A549 (cell line): ENCODE measurements at regions not wholly inside any gene's neighbourhood (a gene's known extent, or its start where the extent isn't known, plus 50 kb on each side); places are given as distances from the start of the nearest gene placed in this dataset.

Experiments
- BCL3 ChIP-seq: fragments of >200 bp; sonication (Bioruptor Twin); formaldehyde crosslinking; IDR thresholded peaks from 3 replicates; pipeline ENCODE4 v1.6.1; 2016
- EP300 ChIP-seq, 2 experiments: fragments of >200 bp; sonication (Bioruptor Twin); formaldehyde crosslinking; IDR thresholded peaks; 2 replicates in 1 of 2; 3 replicates in 1 of 2; pipeline ENCODE4 v1.6.1; 2016 to 2017
- ESRRA ChIP-seq: fragments of 150-350 bp; IDR thresholded peaks from 2 replicates; pipeline ENCODE4 v1.6.1; 2014; ENCODE audit warnings: mild to moderate bottlenecking, low read length, borderline replicate concordance
- HES2 ChIP-seq: fragments of >200 bp; sonication (Bioruptor Twin); formaldehyde crosslinking; IDR thresholded peaks from 2 replicates; pipeline ENCODE4 v1.6.1; 2016
- HOXB13 ChIP-seq: fragments of 250-450 bp; sonication (Bioruptor Pico); IDR thresholded peaks from 2 replicates; pipeline ENCODE4 v1.5.0; 2020; ENCODE audit warnings: low read depth, mild to moderate bottlenecking, moderate library complexity
- KDM5A ChIP-seq: fragments of 200-600 bp; sonication (generic); IDR thresholded peaks from 2 replicates; pipeline ENCODE4 v1.6.1; 2016; ENCODE audit warnings: antibody characterized with exemption, mild to moderate bottlenecking
- MAFK ChIP-seq: fragments of 450-650 bp; IDR thresholded peaks from 2 replicates; pipeline ENCODE4 v1.6.1; 2014; ENCODE audit not compliant: partially characterized antibody
- MAZ ChIP-seq: fragments of 150-350 bp; IDR thresholded peaks from 2 replicates; pipeline ENCODE4 v1.6.1; 2014; ENCODE audit warnings: antibody characterized with exemption, low read depth, low read length, borderline replicate concordance
- PBX3 ChIP-seq: IDR thresholded peaks from 2 replicates; pipeline ENCODE4 v1.6.1; 2012
- POLR2A ChIP-seq: IDR thresholded peaks from 2 replicates; pipeline ENCODE4 v1.6.1; 2012; ENCODE audit warnings: mild to moderate bottlenecking, low read length
- RNF2 ChIP-seq: fragments of 200-600 bp; sonication (generic); IDR thresholded peaks from 2 replicates; pipeline ENCODE4 v1.6.1; 2016; ENCODE audit warnings: low read depth, mild to moderate bottlenecking, antibody characterized with exemption, moderate library complexity, borderline replicate concordance
- ZSCAN20 ChIP-seq: fragments of 250-450 bp; sonication (Bioruptor Pico); IDR thresholded peaks from 2 replicates; pipeline ENCODE4 v1.8.0; 2022; ENCODE audit warnings: mild to moderate bottlenecking, moderate library complexity
- TF ChIP-seq, protein P1 (sequence below): fragments of >200 bp; sonication (Bioruptor Twin); formaldehyde crosslinking; IDR thresholded peaks from 3 replicates; pipeline ENCODE4 v1.5.1; 2016
- TF ChIP-seq, protein P2 (sequence below): fragments of 200-600 bp; sonication (generic); IDR thresholded peaks from 2 replicates; pipeline ENCODE4 v1.6.1; 2016; ENCODE audit warnings: antibody characterized with exemption, mild to moderate bottlenecking, moderate library complexity

GRCh38 chr6:132153221-132153898 lies 202.2 kb upstream of the CCN2 start:
- TF ChIP-seq, protein P1, sequence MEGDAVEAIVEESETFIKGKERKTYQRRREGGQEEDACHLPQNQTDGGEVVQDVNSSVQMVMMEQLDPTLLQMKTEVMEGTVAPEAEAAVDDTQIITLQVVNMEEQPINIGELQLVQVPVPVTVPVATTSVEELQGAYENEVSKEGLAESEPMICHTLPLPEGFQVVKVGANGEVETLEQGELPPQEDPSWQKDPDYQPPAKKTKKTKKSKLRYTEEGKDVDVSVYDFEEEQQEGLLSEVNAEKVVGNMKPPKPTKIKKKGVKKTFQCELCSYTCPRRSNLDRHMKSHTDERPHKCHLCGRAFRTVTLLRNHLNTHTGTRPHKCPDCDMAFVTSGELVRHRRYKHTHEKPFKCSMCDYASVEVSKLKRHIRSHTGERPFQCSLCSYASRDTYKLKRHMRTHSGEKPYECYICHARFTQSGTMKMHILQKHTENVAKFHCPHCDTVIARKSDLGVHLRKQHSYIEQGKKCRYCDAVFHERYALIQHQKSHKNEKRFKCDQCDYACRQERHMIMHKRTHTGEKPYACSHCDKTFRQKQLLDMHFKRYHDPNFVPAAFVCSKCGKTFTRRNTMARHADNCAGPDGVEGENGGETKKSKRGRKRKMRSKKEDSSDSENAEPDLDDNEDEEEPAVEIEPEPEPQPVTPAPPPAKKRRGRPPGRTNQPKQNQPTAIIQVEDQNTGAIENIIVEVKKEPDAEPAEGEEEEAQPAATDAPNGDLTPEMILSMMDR, result no peak
- TF ChIP-seq RNF2 (no peak), PBX3 (no peak), EP300 (IDR thresholded peaks at IDR 0.05) (no peak), POLR2A (no peak), HES2 (no peak), BCL3 (no peak), ESRRA (no peak), ZSCAN20 (CRISPR knock-in tag) (no peak), KDM5A (no peak), MAZ (no peak), HOXB13 (no peak), MAFK (no peak)
- TF ChIP-seq, protein P2, sequence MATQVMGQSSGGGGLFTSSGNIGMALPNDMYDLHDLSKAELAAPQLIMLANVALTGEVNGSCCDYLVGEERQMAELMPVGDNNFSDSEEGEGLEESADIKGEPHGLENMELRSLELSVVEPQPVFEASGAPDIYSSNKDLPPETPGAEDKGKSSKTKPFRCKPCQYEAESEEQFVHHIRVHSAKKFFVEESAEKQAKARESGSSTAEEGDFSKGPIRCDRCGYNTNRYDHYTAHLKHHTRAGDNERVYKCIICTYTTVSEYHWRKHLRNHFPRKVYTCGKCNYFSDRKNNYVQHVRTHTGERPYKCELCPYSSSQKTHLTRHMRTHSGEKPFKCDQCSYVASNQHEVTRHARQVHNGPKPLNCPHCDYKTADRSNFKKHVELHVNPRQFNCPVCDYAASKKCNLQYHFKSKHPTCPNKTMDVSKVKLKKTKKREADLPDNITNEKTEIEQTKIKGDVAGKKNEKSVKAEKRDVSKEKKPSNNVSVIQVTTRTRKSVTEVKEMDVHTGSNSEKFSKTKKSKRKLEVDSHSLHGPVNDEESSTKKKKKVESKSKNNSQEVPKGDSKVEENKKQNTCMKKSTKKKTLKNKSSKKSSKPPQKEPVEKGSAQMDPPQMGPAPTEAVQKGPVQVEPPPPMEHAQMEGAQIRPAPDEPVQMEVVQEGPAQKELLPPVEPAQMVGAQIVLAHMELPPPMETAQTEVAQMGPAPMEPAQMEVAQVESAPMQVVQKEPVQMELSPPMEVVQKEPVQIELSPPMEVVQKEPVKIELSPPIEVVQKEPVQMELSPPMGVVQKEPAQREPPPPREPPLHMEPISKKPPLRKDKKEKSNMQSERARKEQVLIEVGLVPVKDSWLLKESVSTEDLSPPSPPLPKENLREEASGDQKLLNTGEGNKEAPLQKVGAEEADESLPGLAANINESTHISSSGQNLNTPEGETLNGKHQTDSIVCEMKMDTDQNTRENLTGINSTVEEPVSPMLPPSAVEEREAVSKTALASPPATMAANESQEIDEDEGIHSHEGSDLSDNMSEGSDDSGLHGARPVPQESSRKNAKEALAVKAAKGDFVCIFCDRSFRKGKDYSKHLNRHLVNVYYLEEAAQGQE, result no peak
